ENCODE measurements at regions not wholly inside any gene's neighbourhood (a gene's known extent, or its start where the extent isn't known, plus 50 kb on each side); places are given as distances from the start of the nearest gene placed in this dataset.

- H3K36me3 ChIP-seq = no peaks in the 10 kb centered on the region
- H3K9me3 ChIP-seq (ENCODE audit: low read depth) = no peaks in the 10 kb centered on the region
- no peak overlapping the region for H3K4me3 ChIP-seq
- no peak overlapping the region for H3K27ac ChIP-seq
- H3K27me3 ChIP-seq = no peaks in the 10 kb centered on the region
- no peaks in the 10 kb centered on the region for H3K4me1 ChIP-seq (ENCODE audit: low read depth)
- no peak for TF ChIP-seq CTCF (IDR thresholded peaks at IDR 0.05; ENCODE audit: low read depth, low read length)
- DNase-seq (ENCODE audit: low read depth in 1 of 2, low spot score in 1 of 2) = no peak
These were observed 249.5 kb downstream of the GPM6A start for GRCh38 chr4:175562542-175562941.
